ENCODE measurements at regions not wholly inside any gene's neighbourhood (a gene's known extent, or its start where the extent isn't known, plus 50 kb on each side); places are given as distances from the start of the nearest gene placed in this dataset.

DNA sequence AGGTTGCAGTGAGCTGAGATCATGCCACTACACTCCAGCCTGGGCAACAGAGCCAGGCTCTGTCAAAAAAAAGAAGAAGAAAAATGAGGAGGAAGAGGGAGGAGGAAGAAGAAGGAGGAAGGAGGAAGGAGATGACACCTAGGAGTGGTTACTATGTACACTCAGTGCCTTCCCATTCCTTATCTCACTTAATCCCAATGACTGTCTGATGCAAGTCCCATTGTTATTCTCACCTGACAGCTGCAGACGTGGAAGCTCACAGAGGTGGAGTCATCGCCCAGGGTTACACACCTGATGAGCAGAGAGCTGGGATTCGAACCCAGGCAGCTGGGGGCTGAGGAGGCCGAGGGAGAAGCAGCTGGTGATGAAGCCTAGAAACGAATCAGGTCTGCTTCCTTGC is 258.8 kb downstream of the SNX10 start:
- TF ChIP-seq POLR2A (IDR thresholded peaks at IDR 0.05; ENCODE audit: low read length) = no peak
- no peak for TF ChIP-seq MAZ (IDR thresholded peaks at IDR 0.05; ENCODE audit: borderline replicate concordance, low read depth, low read length)
- TF ChIP-seq, protein P1, sequence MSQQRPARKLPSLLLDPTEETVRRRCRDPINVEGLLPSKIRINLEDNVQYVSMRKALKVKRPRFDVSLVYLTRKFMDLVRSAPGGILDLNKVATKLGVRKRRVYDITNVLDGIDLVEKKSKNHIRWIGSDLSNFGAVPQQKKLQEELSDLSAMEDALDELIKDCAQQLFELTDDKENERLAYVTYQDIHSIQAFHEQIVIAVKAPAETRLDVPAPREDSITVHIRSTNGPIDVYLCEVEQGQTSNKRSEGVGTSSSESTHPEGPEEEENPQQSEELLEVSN (IDR thresholded peaks at IDR 0.05; ENCODE audit: borderline replicate concordance, low read depth) = no peak
- no peak for TF ChIP-seq CTCF (IDR thresholded peaks at IDR 0.05)
- no peak for TF ChIP-seq CHD4 (IDR thresholded peaks at IDR 0.05; ENCODE audit: borderline replicate concordance)
- TF ChIP-seq BHLHE40 (IDR thresholded peaks at IDR 0.05; ENCODE audit: low read depth, low read length) = no peak
- TF ChIP-seq JUN (IDR thresholded peaks at IDR 0.05) = no peak
- no peak for TF ChIP-seq RFX5 (IDR thresholded peaks at IDR 0.05)
- TF ChIP-seq RNF2 (IDR thresholded peaks at IDR 0.05; ENCODE audit: borderline replicate concordance, low read depth) = no peak
- no peak for TF ChIP-seq MAX (IDR thresholded peaks at IDR 0.05)
- TF ChIP-seq, protein P2, sequence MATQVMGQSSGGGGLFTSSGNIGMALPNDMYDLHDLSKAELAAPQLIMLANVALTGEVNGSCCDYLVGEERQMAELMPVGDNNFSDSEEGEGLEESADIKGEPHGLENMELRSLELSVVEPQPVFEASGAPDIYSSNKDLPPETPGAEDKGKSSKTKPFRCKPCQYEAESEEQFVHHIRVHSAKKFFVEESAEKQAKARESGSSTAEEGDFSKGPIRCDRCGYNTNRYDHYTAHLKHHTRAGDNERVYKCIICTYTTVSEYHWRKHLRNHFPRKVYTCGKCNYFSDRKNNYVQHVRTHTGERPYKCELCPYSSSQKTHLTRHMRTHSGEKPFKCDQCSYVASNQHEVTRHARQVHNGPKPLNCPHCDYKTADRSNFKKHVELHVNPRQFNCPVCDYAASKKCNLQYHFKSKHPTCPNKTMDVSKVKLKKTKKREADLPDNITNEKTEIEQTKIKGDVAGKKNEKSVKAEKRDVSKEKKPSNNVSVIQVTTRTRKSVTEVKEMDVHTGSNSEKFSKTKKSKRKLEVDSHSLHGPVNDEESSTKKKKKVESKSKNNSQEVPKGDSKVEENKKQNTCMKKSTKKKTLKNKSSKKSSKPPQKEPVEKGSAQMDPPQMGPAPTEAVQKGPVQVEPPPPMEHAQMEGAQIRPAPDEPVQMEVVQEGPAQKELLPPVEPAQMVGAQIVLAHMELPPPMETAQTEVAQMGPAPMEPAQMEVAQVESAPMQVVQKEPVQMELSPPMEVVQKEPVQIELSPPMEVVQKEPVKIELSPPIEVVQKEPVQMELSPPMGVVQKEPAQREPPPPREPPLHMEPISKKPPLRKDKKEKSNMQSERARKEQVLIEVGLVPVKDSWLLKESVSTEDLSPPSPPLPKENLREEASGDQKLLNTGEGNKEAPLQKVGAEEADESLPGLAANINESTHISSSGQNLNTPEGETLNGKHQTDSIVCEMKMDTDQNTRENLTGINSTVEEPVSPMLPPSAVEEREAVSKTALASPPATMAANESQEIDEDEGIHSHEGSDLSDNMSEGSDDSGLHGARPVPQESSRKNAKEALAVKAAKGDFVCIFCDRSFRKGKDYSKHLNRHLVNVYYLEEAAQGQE (IDR thresholded peaks at IDR 0.05) = no peak
- no peak for TF ChIP-seq POLR2AphosphoS2 (conservative IDR thresholded peaks at IDR 0.05; ENCODE audit: low read length)
- no peak for TF ChIP-seq HOXB5 (CRISPR knock-in tag; IDR thresholded peaks at IDR 0.05)
- TF ChIP-seq, protein P3, sequence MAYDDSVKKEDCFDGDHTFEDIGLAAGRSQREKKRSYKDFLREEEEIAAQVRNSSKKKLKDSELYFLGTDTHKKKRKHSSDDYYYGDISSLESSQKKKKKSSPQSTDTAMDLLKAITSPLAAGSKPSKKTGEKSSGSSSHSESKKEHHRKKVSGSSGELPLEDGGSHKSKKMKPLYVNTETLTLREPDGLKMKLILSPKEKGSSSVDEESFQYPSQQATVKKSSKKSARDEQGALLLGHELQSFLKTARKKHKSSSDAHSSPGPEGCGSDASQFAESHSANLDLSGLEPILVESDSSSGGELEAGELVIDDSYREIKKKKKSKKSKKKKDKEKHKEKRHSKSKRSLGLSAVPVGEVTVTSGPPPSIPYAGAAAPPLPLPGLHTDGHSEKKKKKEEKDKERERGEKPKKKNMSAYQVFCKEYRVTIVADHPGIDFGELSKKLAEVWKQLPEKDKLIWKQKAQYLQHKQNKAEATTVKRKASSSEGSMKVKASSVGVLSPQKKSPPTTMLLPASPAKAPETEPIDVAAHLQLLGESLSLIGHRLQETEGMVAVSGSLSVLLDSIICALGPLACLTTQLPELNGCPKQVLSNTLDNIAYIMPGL (CRISPR knock-in tag; IDR thresholded peaks at IDR 0.05; ENCODE audit: borderline replicate concordance) = no peak

Data from A549 (cell line).